Mammary epithelial cell (primary cell): ENCODE measurements at regions not wholly inside any gene's neighbourhood (a gene's known extent, or its start where the extent isn't known, plus 50 kb on each side); places are given as distances from the start of the nearest gene placed in this dataset.

Experiments
- CTCF ChIP-seq, 2 donors: IDR thresholded peaks in 1 of 2; conservative IDR thresholded peaks in 1 of 2; 2 replicates each; pipeline ENCODE4 v1.5.1; 2011 to 2012; ENCODE audit warnings: inconsistent platforms in 2 of 2, low read length in 2 of 2, mild to moderate bottlenecking in 2 of 2, control low read depth in 1 of 2, low read depth in 1 of 2; ENCODE audit not compliant: insufficient read depth in 1 of 2; ENCODE audit errors: extremely low read depth in 1 of 2
- EZH2 ChIP-seq: IDR thresholded peaks from 2 replicates; pipeline ENCODE4 v1.6.1; 2012; ENCODE audit warnings: low read length, inconsistent platforms, borderline replicate concordance

- TF ChIP-seq CTCF (conservative IDR thresholded peaks at IDR 0.05 in 1 of 2, IDR thresholded peaks at IDR 0.05 in 1 of 2; ENCODE audit: extremely low read depth in 1 of 2, insufficient read depth in 1 of 2, low read depth in 1 of 2, low read length in 2 of 2): no peak
- no peak for TF ChIP-seq EZH2
Measured at GRCh38 chr1:108043707-108044106, 78.7 kb upstream of the VAV3 start.
